ENCODE measurements at regions not wholly inside any gene's neighbourhood (a gene's known extent, or its start where the extent isn't known, plus 50 kb on each side); places are given as distances from the start of the nearest gene placed in this dataset.
A peak's percentile ranks its signal among the peaks of the same experiment; 100 is the strongest.

DNA sequence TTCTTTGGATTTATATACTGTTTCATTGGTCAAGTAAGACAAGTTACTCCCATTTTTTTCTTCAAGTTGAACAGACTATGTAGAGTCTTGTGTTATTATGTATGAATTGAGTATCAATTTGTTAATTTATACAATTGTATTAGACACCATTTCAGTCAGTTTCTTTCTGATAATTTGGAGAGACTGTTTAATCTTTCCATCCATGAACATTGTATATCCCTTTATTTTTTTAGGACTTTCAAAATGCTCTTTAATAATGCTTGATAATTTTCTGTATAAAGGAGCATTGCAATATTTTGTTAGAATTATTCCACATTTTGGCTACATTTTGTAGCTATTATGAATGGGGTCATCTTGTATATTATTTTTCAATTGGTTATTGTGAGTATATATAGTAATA is 69.1 kb upstream of the PJA2 start:
- CTCF ChIA-PET, result interaction anchor here (0.5 to 1.8 kb wide), 9 partner anchors 9 to 1364 kb away, joined by 3 to 7 read pairs (median 3); no protein-coding TSS in a partner anchor
- Histone ChIP-seq H3K27ac (ENCODE audit: extremely low read depth, low read depth, low read length) (no peak overlapping the region), H3K4me1 (ENCODE audit: control insufficient read depth, insufficient read depth, low read length) (peaks cover 4% of the 10 kb centered on the region; the same call in 1 of the 2 replicates), H3K9me3 (ENCODE audit: control insufficient read depth, insufficient read depth, low read depth, low read length) (no peaks in the 10 kb centered on the region), H3K36me3 (ENCODE audit: control insufficient read depth in 2 of 2, insufficient read depth in 1 of 2, low read length in 2 of 2) (no peaks in the 10 kb centered on the region), H3K4me3 (ENCODE audit: low read depth, low read length) (no peak overlapping the region)
- POLR2A ChIA-PET, result no interaction called here
- TF ChIP-seq, protein P1, sequence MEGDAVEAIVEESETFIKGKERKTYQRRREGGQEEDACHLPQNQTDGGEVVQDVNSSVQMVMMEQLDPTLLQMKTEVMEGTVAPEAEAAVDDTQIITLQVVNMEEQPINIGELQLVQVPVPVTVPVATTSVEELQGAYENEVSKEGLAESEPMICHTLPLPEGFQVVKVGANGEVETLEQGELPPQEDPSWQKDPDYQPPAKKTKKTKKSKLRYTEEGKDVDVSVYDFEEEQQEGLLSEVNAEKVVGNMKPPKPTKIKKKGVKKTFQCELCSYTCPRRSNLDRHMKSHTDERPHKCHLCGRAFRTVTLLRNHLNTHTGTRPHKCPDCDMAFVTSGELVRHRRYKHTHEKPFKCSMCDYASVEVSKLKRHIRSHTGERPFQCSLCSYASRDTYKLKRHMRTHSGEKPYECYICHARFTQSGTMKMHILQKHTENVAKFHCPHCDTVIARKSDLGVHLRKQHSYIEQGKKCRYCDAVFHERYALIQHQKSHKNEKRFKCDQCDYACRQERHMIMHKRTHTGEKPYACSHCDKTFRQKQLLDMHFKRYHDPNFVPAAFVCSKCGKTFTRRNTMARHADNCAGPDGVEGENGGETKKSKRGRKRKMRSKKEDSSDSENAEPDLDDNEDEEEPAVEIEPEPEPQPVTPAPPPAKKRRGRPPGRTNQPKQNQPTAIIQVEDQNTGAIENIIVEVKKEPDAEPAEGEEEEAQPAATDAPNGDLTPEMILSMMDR (tag by site-specific recombination; IDR thresholded peaks at IDR 0.05), result no peak
- TF ChIP-seq KLF1 (tag by site-specific recombination; IDR thresholded peaks at IDR 0.05) (no peak), ZNF248 (tag by site-specific recombination; IDR thresholded peaks at IDR 0.05) (peak; percentile 97)
- TF ChIP-seq, protein P2, sequence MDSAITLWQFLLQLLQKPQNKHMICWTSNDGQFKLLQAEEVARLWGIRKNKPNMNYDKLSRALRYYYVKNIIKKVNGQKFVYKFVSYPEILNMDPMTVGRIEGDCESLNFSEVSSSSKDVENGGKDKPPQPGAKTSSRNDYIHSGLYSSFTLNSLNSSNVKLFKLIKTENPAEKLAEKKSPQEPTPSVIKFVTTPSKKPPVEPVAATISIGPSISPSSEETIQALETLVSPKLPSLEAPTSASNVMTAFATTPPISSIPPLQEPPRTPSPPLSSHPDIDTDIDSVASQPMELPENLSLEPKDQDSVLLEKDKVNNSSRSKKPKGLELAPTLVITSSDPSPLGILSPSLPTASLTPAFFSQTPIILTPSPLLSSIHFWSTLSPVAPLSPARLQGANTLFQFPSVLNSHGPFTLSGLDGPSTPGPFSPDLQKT (IDR thresholded peaks at IDR 0.05; ENCODE audit: borderline replicate concordance, low read depth, low read length), result no peak
- TF ChIP-seq, protein P3, sequence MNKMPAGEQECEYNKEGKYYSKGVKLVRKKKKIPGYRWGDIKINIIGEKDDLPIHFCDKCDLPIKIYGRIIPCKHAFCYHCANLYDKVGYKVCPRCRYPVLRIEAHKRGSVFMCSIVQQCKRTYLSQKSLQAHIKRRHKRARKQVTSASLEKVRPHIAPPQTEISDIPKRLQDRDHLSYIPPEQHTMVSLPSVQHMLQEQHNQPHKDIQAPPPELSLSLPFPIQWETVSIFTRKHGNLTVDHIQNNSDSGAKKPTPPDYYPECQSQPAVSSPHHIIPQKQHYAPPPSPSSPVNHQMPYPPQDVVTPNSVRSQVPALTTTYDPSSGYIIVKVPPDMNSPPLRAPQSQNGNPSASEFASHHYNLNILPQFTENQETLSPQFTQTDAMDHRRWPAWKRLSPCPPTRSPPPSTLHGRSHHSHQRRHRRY (tag by site-specific recombination; IDR thresholded peaks at IDR 0.05), result no peak

DNA sequence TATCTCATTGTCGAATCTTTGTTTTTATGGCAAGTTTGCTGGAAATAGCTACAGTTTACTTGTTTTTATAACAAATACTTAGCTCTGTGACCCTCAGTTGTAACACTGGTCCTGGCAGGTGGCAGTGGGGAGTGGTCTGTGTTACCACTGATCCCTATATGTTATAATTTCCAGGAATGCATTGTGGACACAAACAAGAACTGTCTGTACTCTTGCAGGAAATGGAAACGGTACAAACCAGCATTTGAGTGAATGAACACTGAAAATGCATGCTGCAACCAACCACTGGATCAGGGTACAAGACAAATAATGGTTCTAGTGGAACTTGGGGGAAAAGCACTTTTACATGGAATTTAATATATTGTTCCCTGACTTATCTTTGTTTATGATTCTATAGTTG is 66.5 kb upstream of the PJA2 start:
- TF ChIP-seq, protein P4, sequence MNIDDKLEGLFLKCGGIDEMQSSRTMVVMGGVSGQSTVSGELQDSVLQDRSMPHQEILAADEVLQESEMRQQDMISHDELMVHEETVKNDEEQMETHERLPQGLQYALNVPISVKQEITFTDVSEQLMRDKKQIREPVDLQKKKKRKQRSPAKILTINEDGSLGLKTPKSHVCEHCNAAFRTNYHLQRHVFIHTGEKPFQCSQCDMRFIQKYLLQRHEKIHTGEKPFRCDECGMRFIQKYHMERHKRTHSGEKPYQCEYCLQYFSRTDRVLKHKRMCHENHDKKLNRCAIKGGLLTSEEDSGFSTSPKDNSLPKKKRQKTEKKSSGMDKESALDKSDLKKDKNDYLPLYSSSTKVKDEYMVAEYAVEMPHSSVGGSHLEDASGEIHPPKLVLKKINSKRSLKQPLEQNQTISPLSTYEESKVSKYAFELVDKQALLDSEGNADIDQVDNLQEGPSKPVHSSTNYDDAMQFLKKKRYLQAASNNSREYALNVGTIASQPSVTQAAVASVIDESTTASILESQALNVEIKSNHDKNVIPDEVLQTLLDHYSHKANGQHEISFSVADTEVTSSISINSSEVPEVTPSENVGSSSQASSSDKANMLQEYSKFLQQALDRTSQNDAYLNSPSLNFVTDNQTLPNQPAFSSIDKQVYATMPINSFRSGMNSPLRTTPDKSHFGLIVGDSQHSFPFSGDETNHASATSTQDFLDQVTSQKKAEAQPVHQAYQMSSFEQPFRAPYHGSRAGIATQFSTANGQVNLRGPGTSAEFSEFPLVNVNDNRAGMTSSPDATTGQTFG (tag by site-specific recombination; IDR thresholded peaks at IDR 0.05; ENCODE audit: borderline replicate concordance), result no peak
- TF ChIP-seq ZNF548 (tag by site-specific recombination; IDR thresholded peaks at IDR 0.05), result no peak
- no peak for TF ChIP-seq ZNF366 (tag by site-specific recombination; conservative IDR thresholded peaks at IDR 0.05)
- TF ChIP-seq KLF7 (tag by site-specific recombination; IDR thresholded peaks at IDR 0.05; ENCODE audit: borderline replicate concordance), result no peak
- no peak for TF ChIP-seq HOXD13 (CRISPR knock-in tag; IDR thresholded peaks at IDR 0.05; ENCODE audit: borderline replicate concordance)
- TF ChIP-seq, protein P5, sequence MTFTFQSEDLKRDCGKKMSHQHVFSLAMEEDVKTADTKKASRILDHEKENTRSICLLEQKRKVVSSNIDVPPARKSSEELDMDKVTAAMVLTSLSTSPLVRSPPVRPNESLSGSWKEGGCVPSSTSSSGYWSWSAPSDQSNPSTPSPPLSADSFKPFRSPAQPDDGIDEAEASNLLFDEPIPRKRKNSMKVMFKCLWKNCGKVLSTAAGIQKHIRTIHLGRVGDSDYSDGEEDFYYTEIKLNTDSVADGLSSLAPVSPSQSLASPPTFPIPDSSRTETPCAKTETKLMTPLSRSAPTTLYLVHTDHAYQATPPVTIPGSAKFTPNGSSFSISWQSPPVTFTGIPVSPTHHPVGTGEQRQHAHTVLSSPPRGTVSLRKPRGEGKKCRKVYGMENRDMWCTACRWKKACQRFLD (tag by site-specific recombination; IDR thresholded peaks at IDR 0.05), result no peak
- TF ChIP-seq ZNF184 (tag by site-specific recombination; IDR thresholded peaks at IDR 0.05), result no peak
- no peak for TF ChIP-seq ZNF24 (tag by site-specific recombination; IDR thresholded peaks at IDR 0.05)
- TF ChIP-seq, protein P6, sequence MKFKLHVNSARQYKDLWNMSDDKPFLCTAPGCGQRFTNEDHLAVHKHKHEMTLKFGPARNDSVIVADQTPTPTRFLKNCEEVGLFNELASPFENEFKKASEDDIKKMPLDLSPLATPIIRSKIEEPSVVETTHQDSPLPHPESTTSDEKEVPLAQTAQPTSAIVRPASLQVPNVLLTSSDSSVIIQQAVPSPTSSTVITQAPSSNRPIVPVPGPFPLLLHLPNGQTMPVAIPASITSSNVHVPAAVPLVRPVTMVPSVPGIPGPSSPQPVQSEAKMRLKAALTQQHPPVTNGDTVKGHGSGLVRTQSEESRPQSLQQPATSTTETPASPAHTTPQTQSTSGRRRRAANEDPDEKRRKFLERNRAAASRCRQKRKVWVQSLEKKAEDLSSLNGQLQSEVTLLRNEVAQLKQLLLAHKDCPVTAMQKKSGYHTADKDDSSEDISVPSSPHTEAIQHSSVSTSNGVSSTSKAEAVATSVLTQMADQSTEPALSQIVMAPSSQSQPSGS (tag by site-specific recombination; IDR thresholded peaks at IDR 0.05; ENCODE audit: low read depth), result no peak
- Histone ChIP-seq H3K4me3 (ENCODE audit: low read depth, low read length) (no peak overlapping the region), H3K4me1 (ENCODE audit: control insufficient read depth, insufficient read depth, low read length) (no peaks in the 10 kb centered on the region), H3K36me3 (ENCODE audit: control insufficient read depth in 2 of 2, insufficient read depth in 1 of 2, low read length in 2 of 2) (no peaks in the 10 kb centered on the region), H3K27ac (ENCODE audit: extremely low read depth, low read depth, low read length) (no peak overlapping the region), H3K9me3 (ENCODE audit: control insufficient read depth, insufficient read depth, low read depth, low read length) (no peaks in the 10 kb centered on the region)
- POLR2A ChIA-PET, result no interaction called here
- CTCF ChIA-PET, result interaction anchor here (0.7 kb wide), 1 partner anchor 131 kb away, joined by 3 read pairs; no protein-coding TSS in a partner anchor
